ENCODE measurements at regions not wholly inside any gene's neighbourhood (a gene's known extent, or its start where the extent isn't known, plus 50 kb on each side); places are given as distances from the start of the nearest gene placed in this dataset.

DNA sequence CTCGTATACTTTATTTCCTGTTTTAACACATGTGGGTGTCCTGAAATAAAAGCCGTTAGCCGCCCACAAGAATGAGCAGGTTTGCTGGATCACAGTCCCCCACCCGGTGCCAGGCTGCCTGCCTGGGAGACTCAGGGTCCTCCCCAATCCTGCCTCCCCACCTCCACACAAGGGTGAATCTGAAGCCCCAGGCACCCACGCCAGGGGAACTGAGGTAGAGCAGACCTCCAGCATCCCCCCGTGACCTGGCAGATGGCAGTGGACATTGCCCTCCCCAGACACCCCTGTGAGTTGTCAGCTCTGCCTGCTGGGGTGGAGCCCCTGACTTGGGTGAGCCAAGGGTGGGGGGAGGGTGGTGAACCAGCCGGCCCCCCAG, 114.8 kb downstream of the METRNL start:
- H3K27me3 ChIP-seq (ENCODE audit: control insufficient read depth in 1 of 2, insufficient read depth in 2 of 2, low read length in 2 of 2), result no peaks in the 10 kb centered on the region
- H3K4me3 ChIP-seq (ENCODE audit: low read length), result no peak overlapping the region
- intact Hi-C loops (cut with DNase I, micrococcal nuclease), result no loop called here
- CTCF ChIA-PET, result no interaction called here
- H3K36me3 ChIP-seq (ENCODE audit: insufficient read depth, low read length), result no peaks in the 10 kb centered on the region
- H3K36me3 Mint-ChIP-seq (ENCODE audit: low read depth), result no peaks in the 10 kb centered on the region
- H3K9me3 ChIP-seq (ENCODE audit: control insufficient read depth in 1 of 2, insufficient read depth in 1 of 2, low read length in 2 of 2), result no peaks in the 10 kb centered on the region
- H3K27me3 Mint-ChIP-seq, result no peaks in the 10 kb centered on the region
- no peaks in the 10 kb centered on the region for H3K9me3 Mint-ChIP-seq
- no peak overlapping the region for H3K27ac ChIP-seq (ENCODE audit: low read depth in 1 of 2, low read length in 2 of 2)
- TF ChIP-seq, protein P1, sequence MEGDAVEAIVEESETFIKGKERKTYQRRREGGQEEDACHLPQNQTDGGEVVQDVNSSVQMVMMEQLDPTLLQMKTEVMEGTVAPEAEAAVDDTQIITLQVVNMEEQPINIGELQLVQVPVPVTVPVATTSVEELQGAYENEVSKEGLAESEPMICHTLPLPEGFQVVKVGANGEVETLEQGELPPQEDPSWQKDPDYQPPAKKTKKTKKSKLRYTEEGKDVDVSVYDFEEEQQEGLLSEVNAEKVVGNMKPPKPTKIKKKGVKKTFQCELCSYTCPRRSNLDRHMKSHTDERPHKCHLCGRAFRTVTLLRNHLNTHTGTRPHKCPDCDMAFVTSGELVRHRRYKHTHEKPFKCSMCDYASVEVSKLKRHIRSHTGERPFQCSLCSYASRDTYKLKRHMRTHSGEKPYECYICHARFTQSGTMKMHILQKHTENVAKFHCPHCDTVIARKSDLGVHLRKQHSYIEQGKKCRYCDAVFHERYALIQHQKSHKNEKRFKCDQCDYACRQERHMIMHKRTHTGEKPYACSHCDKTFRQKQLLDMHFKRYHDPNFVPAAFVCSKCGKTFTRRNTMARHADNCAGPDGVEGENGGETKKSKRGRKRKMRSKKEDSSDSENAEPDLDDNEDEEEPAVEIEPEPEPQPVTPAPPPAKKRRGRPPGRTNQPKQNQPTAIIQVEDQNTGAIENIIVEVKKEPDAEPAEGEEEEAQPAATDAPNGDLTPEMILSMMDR (IDR thresholded peaks at IDR 0.05), result no peak
- peaks cover 22% of the 10 kb centered on the region for H3K4me1 ChIP-seq (ENCODE audit: insufficient read depth, low read length)
- H3K4me1 Mint-ChIP-seq (ENCODE audit: low read depth), result peaks cover 8% of the 10 kb centered on the region
- DNase-seq (no peak), ATAC-seq (ENCODE audit: poor library complexity) (no peak)
- H3K4me3 Mint-ChIP-seq, result no peak overlapping the region
- POLR2A ChIA-PET, result no interaction called here
- no peak overlapping the region for H3K27ac Mint-ChIP-seq

- Histone ChIP-seq H3K4me1 (ENCODE audit: insufficient read depth, low read length) (peaks cover 28% of the 10 kb centered on the region), H3K4me3 (ENCODE audit: low read length) (no peak overlapping the region), H3K27ac (ENCODE audit: low read depth in 1 of 2, low read length in 2 of 2) (no peak overlapping the region), H3K9me3 (ENCODE audit: control insufficient read depth in 1 of 2, insufficient read depth in 1 of 2, low read length in 2 of 2) (no peaks in the 10 kb centered on the region), H3K27me3 (ENCODE audit: control insufficient read depth in 1 of 2, insufficient read depth in 2 of 2, low read length in 2 of 2) (no peaks in the 10 kb centered on the region), H3K36me3 (ENCODE audit: insufficient read depth, low read length) (no peaks in the 10 kb centered on the region)
- H3K27me3 Mint-ChIP-seq, result peaks cover 4% of the 10 kb centered on the region
- ChIA-PET CTCF (no interaction called here), POLR2A (no interaction called here)
- no peak overlapping the region for H3K4me3 Mint-ChIP-seq
- H3K9me3 Mint-ChIP-seq, result no peaks in the 10 kb centered on the region
- H3K36me3 Mint-ChIP-seq (ENCODE audit: low read depth), result no peaks in the 10 kb centered on the region
- DNase-seq (peak in 1 of 14 experiments; percentile 49), ATAC-seq (ENCODE audit: poor library complexity) (no peak)
- peaks cover 15% of the 10 kb centered on the region for H3K4me1 Mint-ChIP-seq (ENCODE audit: low read depth)
- intact Hi-C loops (cut with DNase I, micrococcal nuclease), result no loop called here
- TF ChIP-seq, protein P1 (IDR thresholded peaks at IDR 0.05), result no peak
- H3K27ac Mint-ChIP-seq, result no peak overlapping the region
Observed at GRCh38 chr17:83194761-83195329, 115.4 kb downstream of the METRNL start.

DNA sequence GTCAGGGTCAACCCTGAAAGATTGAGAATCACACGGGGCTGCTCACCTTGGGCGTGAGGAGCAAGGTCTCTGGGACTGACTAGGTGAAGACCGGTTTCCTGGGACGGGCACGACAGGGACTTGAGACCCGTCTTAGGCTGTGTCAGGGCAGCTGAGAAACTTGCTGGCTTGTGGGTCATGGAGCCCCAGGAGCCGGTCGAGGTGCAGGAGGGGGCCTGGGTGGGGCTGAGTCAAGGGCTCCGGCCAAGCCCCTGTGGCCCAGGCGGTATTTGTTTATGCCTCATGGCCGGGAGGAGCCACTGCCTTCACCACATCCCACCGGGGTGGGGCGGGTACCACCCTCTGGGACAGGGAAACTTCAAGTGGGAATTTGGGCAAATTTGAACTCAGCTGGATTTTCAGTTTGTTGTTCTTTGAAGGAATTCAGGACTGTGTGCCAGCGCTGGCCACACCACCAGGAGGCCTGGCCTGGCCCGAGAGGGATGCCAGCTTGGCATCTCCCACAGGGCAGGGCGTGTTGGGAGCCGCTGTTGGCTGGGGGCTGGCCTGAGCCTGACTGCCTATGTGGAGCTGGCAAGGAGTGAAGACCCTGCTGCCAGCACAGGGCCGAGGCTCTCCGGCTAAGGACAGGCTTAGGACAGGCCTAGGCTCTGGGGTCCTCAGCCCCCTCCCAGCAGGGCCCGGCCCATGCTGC, 116.1 kb downstream of the METRNL start:
- Histone ChIP-seq H3K27me3 (ENCODE audit: control insufficient read depth in 1 of 2, insufficient read depth in 2 of 2, low read length in 2 of 2) (no peaks in the 10 kb centered on the region), H3K36me3 (ENCODE audit: insufficient read depth, low read length) (no peaks in the 10 kb centered on the region), H3K9me3 (ENCODE audit: control insufficient read depth in 1 of 2, insufficient read depth in 1 of 2, low read length in 2 of 2) (no peaks in the 10 kb centered on the region), H3K4me3 (ENCODE audit: low read length) (no peak overlapping the region), H3K27ac (ENCODE audit: low read depth in 1 of 2, low read length in 2 of 2) (no peak overlapping the region), H3K4me1 (ENCODE audit: insufficient read depth, low read length) (peaks cover 35% of the 10 kb centered on the region)
- DNase-seq, result no peak
- intact Hi-C loops (cut with DNase I, micrococcal nuclease), result no loop called here
- H3K36me3 Mint-ChIP-seq (ENCODE audit: low read depth), result no peaks in the 10 kb centered on the region
- H3K27me3 Mint-ChIP-seq, result peaks cover 4% of the 10 kb centered on the region
- peaks cover 21% of the 10 kb centered on the region for H3K4me1 Mint-ChIP-seq (ENCODE audit: low read depth)
- H3K9me3 Mint-ChIP-seq, result no peaks in the 10 kb centered on the region
- TF ChIP-seq, protein P1 (IDR thresholded peaks at IDR 0.05), result no peak
- H3K4me3 Mint-ChIP-seq, result no peak overlapping the region
- H3K27ac Mint-ChIP-seq, result no peak overlapping the region
- POLR2A ChIA-PET, result no interaction called here
- CTCF ChIA-PET, result no interaction called here
- no peak for ATAC-seq (ENCODE audit: poor library complexity)

Measured in CD4-positive, alpha-beta T cell (primary cell).